GM12873 (cell line): ENCODE measurements at regions not wholly inside any gene's neighbourhood (a gene's known extent, or its start where the extent isn't known, plus 50 kb on each side); places are given as distances from the start of the nearest gene placed in this dataset.

Source experiments
- TF ChIP-seq, protein P1 (sequence below): IDR thresholded peaks from 2 replicates; pipeline ENCODE4 v1.5.1; 2012; ENCODE audit warnings: low read depth, mild to moderate bottlenecking, moderate library complexity, low read length, control low read depth; ENCODE audit not compliant: insufficient read depth; ENCODE audit errors: missing control alignments

DNA sequence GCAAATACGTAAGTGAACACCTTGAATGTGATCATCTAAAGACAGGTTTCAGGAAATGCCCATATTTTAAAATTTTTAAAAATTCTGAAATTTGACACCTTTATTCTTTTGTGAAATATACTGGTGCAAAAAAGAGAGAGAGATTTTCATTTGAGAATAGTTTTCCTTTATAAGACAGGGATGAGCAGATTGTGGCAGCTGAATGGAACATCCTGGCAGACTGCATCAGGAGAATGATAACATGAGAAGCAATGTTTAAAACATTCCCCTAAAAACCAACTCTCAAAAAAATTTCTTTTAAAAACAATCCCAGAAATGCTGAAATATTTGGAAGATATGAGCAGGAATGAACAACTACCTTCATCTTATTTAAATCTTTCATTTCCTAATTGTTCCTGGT is 744.8 kb upstream of the ID2 start:
- TF ChIP-seq, protein P1, sequence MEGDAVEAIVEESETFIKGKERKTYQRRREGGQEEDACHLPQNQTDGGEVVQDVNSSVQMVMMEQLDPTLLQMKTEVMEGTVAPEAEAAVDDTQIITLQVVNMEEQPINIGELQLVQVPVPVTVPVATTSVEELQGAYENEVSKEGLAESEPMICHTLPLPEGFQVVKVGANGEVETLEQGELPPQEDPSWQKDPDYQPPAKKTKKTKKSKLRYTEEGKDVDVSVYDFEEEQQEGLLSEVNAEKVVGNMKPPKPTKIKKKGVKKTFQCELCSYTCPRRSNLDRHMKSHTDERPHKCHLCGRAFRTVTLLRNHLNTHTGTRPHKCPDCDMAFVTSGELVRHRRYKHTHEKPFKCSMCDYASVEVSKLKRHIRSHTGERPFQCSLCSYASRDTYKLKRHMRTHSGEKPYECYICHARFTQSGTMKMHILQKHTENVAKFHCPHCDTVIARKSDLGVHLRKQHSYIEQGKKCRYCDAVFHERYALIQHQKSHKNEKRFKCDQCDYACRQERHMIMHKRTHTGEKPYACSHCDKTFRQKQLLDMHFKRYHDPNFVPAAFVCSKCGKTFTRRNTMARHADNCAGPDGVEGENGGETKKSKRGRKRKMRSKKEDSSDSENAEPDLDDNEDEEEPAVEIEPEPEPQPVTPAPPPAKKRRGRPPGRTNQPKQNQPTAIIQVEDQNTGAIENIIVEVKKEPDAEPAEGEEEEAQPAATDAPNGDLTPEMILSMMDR: no peak

GRCh38 chr2:7940723-7941122 is 741.1 kb upstream of the ID2 start:
- TF ChIP-seq, protein P1: no peak

DNA sequence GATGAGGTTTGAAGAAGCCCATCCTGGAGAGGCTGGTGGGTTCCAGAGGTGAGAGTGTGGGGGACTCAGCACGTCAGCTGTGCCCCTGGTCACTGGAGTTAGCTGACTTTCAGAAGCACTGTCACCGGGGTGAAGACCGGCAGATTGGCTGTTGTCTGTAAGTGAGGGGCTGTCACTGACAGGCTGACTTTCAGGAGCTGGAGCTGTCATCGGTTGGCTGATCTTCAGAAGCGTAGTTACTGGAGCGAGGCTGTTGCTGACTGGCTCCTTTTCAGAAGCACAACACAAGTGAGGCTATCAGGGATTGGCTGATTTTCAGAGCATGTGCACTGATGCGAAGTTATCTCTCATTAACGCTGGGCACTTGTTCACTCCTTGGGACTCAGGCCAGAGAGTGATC is 738.4 kb upstream of the ID2 start:
- TF ChIP-seq, protein P1: no peak

GRCh38 chr2:7945026-7945425 is 736.8 kb upstream of the ID2 start:
- TF ChIP-seq, protein P1: no peak

DNA sequence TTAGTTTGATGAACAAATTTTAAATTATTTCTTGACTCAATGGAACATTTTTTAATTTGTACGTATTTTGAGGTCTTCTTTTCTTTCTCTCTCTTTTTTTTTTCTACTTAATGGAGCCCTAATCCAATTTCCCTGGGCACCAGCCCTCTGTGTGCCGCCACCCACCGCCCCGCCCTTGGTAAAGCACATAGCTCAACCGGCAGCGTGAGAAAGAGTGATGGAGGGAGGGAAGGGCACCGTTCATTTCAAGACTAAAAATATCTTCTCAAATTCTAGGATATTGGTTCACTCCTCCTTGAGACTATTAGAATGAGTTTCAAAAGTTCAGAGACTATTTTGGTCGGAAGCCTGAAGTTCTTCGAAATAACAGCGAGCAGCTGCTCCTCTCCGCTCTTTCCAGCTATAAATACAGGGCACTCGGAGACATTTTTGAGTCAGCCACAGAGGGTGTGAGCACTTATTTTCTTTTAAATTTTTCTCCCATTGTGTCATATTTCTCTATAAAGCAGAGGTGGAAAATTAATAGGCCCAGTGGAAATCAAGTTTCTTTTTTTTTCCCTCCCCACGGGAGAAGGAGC is 731.7 kb upstream of the ID2 start:
- TF ChIP-seq, protein P1: no peak

DNA sequence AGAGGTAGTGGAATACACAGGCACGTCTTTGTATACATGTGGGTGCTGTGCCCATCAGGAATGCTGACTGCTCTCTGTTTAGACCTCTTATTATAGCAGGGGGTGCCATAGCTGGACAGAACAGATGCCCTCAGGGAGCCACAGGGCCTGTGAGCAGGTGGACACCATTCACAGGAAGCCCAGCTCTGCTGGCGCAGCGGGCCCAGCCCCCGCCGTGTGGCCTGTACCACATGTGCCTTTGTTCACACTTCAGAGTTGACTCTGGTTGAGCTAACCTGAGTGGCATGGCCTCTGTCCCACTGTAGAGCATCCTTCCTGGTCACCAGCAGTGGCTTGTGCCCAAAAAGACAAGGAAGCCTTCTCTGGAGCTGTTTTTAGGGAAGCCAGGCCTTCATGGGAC is 730.9 kb upstream of the ID2 start:
- TF ChIP-seq, protein P1: no peak

- TF ChIP-seq, protein P1: no peak
Measured at GRCh38 chr2:7951490-7951889, 730.4 kb upstream of the ID2 start.
